ENCODE measurements at regions not wholly inside any gene's neighbourhood (a gene's known extent, or its start where the extent isn't known, plus 50 kb on each side); places are given as distances from the start of the nearest gene placed in this dataset.

- TF ChIP-seq CTCF (IDR thresholded peaks at IDR 0.05), result no peak
- no peak for TF ChIP-seq POLR2A (IDR thresholded peaks at IDR 0.05)
These were observed 460.5 kb downstream of the DSC3 start for GRCh38 chr18:30582078-30582477.

Data from lower leg skin (tissue), 3 donors.